H1 (cell line): ENCODE measurements at regions not wholly inside any gene's neighbourhood (a gene's known extent, or its start where the extent isn't known, plus 50 kb on each side); places are given as distances from the start of the nearest gene placed in this dataset.

Experiments used
- CTCF ChIA-PET: fragments of 300-600 bp; sonication (Branson Sonifier 250); formaldehyde crosslinking; loops from one replicate; lab custom pipeline; 2021; ENCODE audit not compliant: partially characterized antibody; lab: Charles Lee
- POLR2A ChIA-PET: fragments of 300-600 bp; sonication (Branson Sonifier 250); formaldehyde crosslinking; loops from one replicate; lab custom pipeline; 2021; ENCODE audit warnings: inconsistent platforms; ENCODE audit not compliant: partially characterized antibody; lab: Charles Lee
- DNase-seq, 2 experiments: peaks; one replicate each; pipeline versions ENCODE4 v3.0.0 to v3.0.0-alpha.2; 2010 to 2022; ENCODE audit warnings: low spot score in 2 of 2, low read depth in 1 of 2, mixed read lengths in 1 of 2
- FAIRE-seq: peaks from 2 replicates; lab custom pipeline; 2011; peaks lifted over from hg19 to GRCh38; lab: Jason Lieb, UNC
- H2AFZ ChIP-seq: 2 replicates; pipeline ENCODE4 v1.8.1; 2012; ENCODE audit warnings: low read length, inconsistent platforms
- H2AK5ac ChIP-seq: 2 replicates; pipeline ENCODE4 v1.6.1; 2013; ENCODE audit warnings: low read depth, low read length
- H2BK120ac ChIP-seq: replicated peaks from 2 replicates; pipeline ENCODE3; 2013; ENCODE audit warnings: low read depth, low read length, inconsistent platforms
- H2BK12ac ChIP-seq: 2 replicates; pipeline ENCODE4 v1.6.1; 2013; ENCODE audit warnings: low read depth, low read length
- H2BK15ac ChIP-seq: 2 replicates; pipeline ENCODE4 v1.6.1; 2013; ENCODE audit warnings: low read length
- H2BK20ac ChIP-seq: 2 replicates; pipeline ENCODE4 v1.6.1; 2013; ENCODE audit warnings: low read length
- H2BK5ac ChIP-seq: 2 replicates; pipeline ENCODE4 v1.6.1; 2013; ENCODE audit warnings: low read depth, low read length
- H3K14ac ChIP-seq: 2 replicates; pipeline ENCODE4 v1.6.1; 2013; ENCODE audit warnings: inconsistent platforms; ENCODE audit not compliant: insufficient read length
- H3K18ac ChIP-seq: 2 replicates; pipeline ENCODE4 v1.6.1; 2013; ENCODE audit warnings: low read length; ENCODE audit errors: extremely low read depth
- H3K23ac ChIP-seq: 2 replicates; pipeline ENCODE4 v1.6.1; 2013; ENCODE audit warnings: inconsistent platforms; ENCODE audit not compliant: insufficient read length
- H3K23me2 ChIP-seq: 2 replicates; pipeline ENCODE4 v1.6.1; 2013; ENCODE audit warnings: low read depth, low read length
- H3K27ac ChIP-seq: 2 replicates; pipeline ENCODE4 v1.6.1; 2011; ENCODE audit warnings: low read depth, low read length, inconsistent platforms
- H3K27me3 ChIP-seq, 4 experiments: replicated peaks in 1 of 4; 1 replicate in 1 of 4; 2 replicates in 3 of 4; pipeline versions ENCODE4 v1.6.1 to v1.8.1; 2011 to 2013; ENCODE audit warnings: low read length in 3 of 4, mild to moderate bottlenecking in 3 of 4, inconsistent platforms in 2 of 4, mixed read lengths in 2 of 4, moderate library complexity in 1 of 4; ENCODE audit not compliant: control insufficient read depth in 3 of 4, insufficient read depth in 3 of 4; ENCODE audit errors: extremely low read depth in 1 of 4
- H3K36me3 ChIP-seq, 4 experiments: 2 replicates each; pipeline versions ENCODE4 v1.6.1 to v1.8.1; 2011 to 2013; ENCODE audit warnings: mild to moderate bottlenecking in 4 of 4, low read length in 3 of 4, moderate library complexity in 2 of 4, control low read depth in 1 of 4, inconsistent platforms in 1 of 4; ENCODE audit not compliant: insufficient read depth in 4 of 4, control insufficient read depth in 2 of 4
- H3K4ac ChIP-seq: replicated peaks from 2 replicates; pipeline ENCODE3; 2013; ENCODE audit warnings: low read length, low read depth, mixed read lengths, inconsistent platforms; ENCODE audit not compliant: insufficient read length
- H3K4me1 ChIP-seq, 4 experiments: replicated peaks in 1 of 4; 1 replicate in 1 of 4; 2 replicates in 3 of 4; pipeline versions ENCODE4 v1.6.1 to v1.8.1; 2011 to 2013; ENCODE audit warnings: low read length in 3 of 4, inconsistent platforms in 2 of 4, mixed read lengths in 1 of 4; ENCODE audit not compliant: insufficient read depth in 4 of 4, control insufficient read depth in 3 of 4
- H3K4me2 ChIP-seq, 2 experiments: 2 replicates each; pipeline versions ENCODE4 v1.6.1 to v1.8.1; 2011 to 2013; ENCODE audit warnings: low read depth in 2 of 2, low read length in 2 of 2, control low read depth in 1 of 2, inconsistent platforms in 1 of 2, mild to moderate bottlenecking in 1 of 2; ENCODE audit not compliant: insufficient read depth in 1 of 2
- H3K4me3 ChIP-seq, 4 experiments: fragments of 200-600, 300-600 bp in 1 of 4; sonication (generic), shearing (Covaris generic), sonication (Bioruptor Twin) in 1 of 4; 2 replicates each; pipeline versions ENCODE4 v1.5.1 to v1.8.1; 2011 to 2016; ENCODE audit warnings: low read length in 4 of 4, low read depth in 3 of 4, control low read depth in 2 of 4, inconsistent platforms in 2 of 4, mild to moderate bottlenecking in 2 of 4, mixed read lengths in 1 of 4, moderate library complexity in 1 of 4; ENCODE audit not compliant: insufficient read depth in 2 of 4; ENCODE audit errors: extremely low read depth in 1 of 4
- H3K56ac ChIP-seq: replicated peaks from 2 replicates; pipeline ENCODE3; 2013; ENCODE audit warnings: low read depth, mild to moderate bottlenecking, mixed read lengths, low read length, inconsistent platforms; ENCODE audit not compliant: insufficient read length
- H3K79me1 ChIP-seq: 2 replicates; pipeline ENCODE4 v1.6.1; 2013; ENCODE audit warnings: low read depth, low read length, control low read depth
- H3K79me2 ChIP-seq, 2 experiments: 2 replicates each; pipeline versions ENCODE4 v1.6.1 to v1.8.1; 2012 to 2013; ENCODE audit warnings: low read length in 2 of 2, mild to moderate bottlenecking in 2 of 2, inconsistent platforms in 1 of 2; ENCODE audit not compliant: insufficient read depth in 2 of 2, control insufficient read depth in 1 of 2
- H3K9ac ChIP-seq, 4 experiments: replicated peaks in 1 of 4; 1 replicate in 1 of 4; 2 replicates in 3 of 4; pipeline versions ENCODE4 v1.6.1 to v1.8.1; 2011 to 2013; ENCODE audit warnings: low read depth in 3 of 4, low read length in 3 of 4, control low read depth in 2 of 4, mild to moderate bottlenecking in 2 of 4, moderate library complexity in 2 of 4, inconsistent platforms in 1 of 4; ENCODE audit errors: extremely low read depth in 1 of 4
- H3K9me3 ChIP-seq, 2 experiments: 2 replicates each; pipeline versions ENCODE4 v1.6.1 to v1.8.1; 2012 to 2013; ENCODE audit warnings: mild to moderate bottlenecking in 2 of 2, moderate library complexity in 2 of 2, control low read depth in 1 of 2, inconsistent platforms in 1 of 2, low read depth in 1 of 2, low read length in 1 of 2, mixed read lengths in 1 of 2; ENCODE audit not compliant: insufficient read depth in 2 of 2
- H4K20me1 ChIP-seq, 2 experiments: replicated peaks in 1 of 2; 2 replicates each; pipeline versions ENCODE3 to v1.8.1; 2011 to 2013; ENCODE audit warnings: inconsistent platforms in 2 of 2, low read length in 2 of 2, mild to moderate bottlenecking in 1 of 2; ENCODE audit not compliant: insufficient read depth in 2 of 2, control insufficient read depth in 1 of 2
- H4K5ac ChIP-seq: 2 replicates; pipeline ENCODE4 v1.6.1; 2013; ENCODE audit warnings: low read length, low read depth, mixed read lengths, inconsistent platforms; ENCODE audit not compliant: insufficient read length
- H4K8ac ChIP-seq: 2 replicates; pipeline ENCODE4 v1.8.0; 2013; ENCODE audit warnings: mild to moderate bottlenecking, moderate library complexity, low read length, inconsistent platforms; ENCODE audit not compliant: insufficient read depth; ENCODE audit errors: extremely low read depth
- H4K91ac ChIP-seq: replicated peaks from 2 replicates; pipeline ENCODE3; 2013; ENCODE audit warnings: low read length, mixed read lengths, inconsistent platforms; ENCODE audit not compliant: insufficient read length
- ASH2L ChIP-seq: fragments of 200-600, 300-600 bp; sonication (generic); IDR thresholded peaks from one replicate; pipeline ENCODE4 v1.7.1; 2017; ENCODE audit warnings: low read length
- CBX5 ChIP-seq: fragments of 300-800, 300-1000 bp; sonication (generic); IDR thresholded peaks from 2 replicates; pipeline ENCODE4 v1.7.1; 2016; ENCODE audit warnings: antibody characterized with exemption, low read length, low read depth
- CREB1 ChIP-seq: IDR thresholded peaks from 2 replicates; pipeline ENCODE4 v1.6.1; 2012; ENCODE audit warnings: inconsistent platforms
- EZH2 ChIP-seq: fragments of 200-600 bp; sonication (generic); IDR thresholded peaks from 2 replicates; pipeline ENCODE4 v1.7.1; 2012; ENCODE audit warnings: low read depth, mild to moderate bottlenecking, moderate library complexity, low read length, inconsistent platforms; ENCODE audit not compliant: severe bottlenecking
- NANOG ChIP-seq: IDR thresholded peaks from 2 replicates; pipeline ENCODE4 v1.6.1; 2011; ENCODE audit warnings: low read length, low read depth, mild to moderate bottlenecking, inconsistent platforms; ENCODE audit not compliant: insufficient read depth, poor library complexity, severe bottlenecking
- PHF8 ChIP-seq: fragments of 200-600 bp; sonication (generic); conservative IDR thresholded peaks from 2 replicates; pipeline ENCODE4 v1.7.1; 2012; ENCODE audit warnings: low read depth, mild to moderate bottlenecking, inconsistent platforms, low read length, moderate library complexity
- RNF2 ChIP-seq: fragments of 200-900, 300-1000 bp; sonication (generic); IDR thresholded peaks from 2 replicates; pipeline ENCODE4 v1.7.1; 2016; ENCODE audit warnings: borderline replicate concordance, low read depth, mild to moderate bottlenecking, antibody characterized with exemption, low read length; ENCODE audit not compliant: poor library complexity, severe bottlenecking; ENCODE audit errors: missing control alignments
- SAP30 ChIP-seq: fragments of 300-600 bp; sonication (generic); IDR thresholded peaks from 2 replicates; pipeline ENCODE4 v1.7.1; 2012; ENCODE audit warnings: low read length, moderate library complexity, mild to moderate bottlenecking, inconsistent platforms; ENCODE audit not compliant: insufficient read depth, insufficient replicate concordance
- SIX5 ChIP-seq: IDR thresholded peaks from 2 replicates; pipeline ENCODE4 v1.6.1; 2011; ENCODE audit warnings: mild to moderate bottlenecking, low read depth, low read length
- TAF7 ChIP-seq: optimal IDR thresholded peaks from 2 replicates; pipeline ENCODE3; 2011; ENCODE audit warnings: low read depth, mild to moderate bottlenecking, inconsistent platforms, low read length, moderate library complexity, borderline replicate concordance
- TCF12 ChIP-seq: IDR thresholded peaks from 2 replicates; pipeline ENCODE4 v1.6.1; 2011; ENCODE audit warnings: low read depth, mild to moderate bottlenecking, low read length
- YY1 ChIP-seq: IDR thresholded peaks from 2 replicates; pipeline ENCODE4 v1.6.1; 2011; ENCODE audit warnings: low read depth, mild to moderate bottlenecking, low read length
- WGBS, 2 experiments: shearing (Covaris generic) in 1 of 2; methylation state at CpG; one replicate each; pipeline versions ENCODE4 v1.1.6 to v1.1.7; 2013 to 2015; ENCODE audit warnings: low lambda C conversion rate in 2 of 2, mixed read lengths in 2 of 2, inconsistent platforms in 1 of 2, low coverage in 1 of 2, missing lambda C conversion rate in 1 of 2; ENCODE audit not compliant: insufficient replicate concordance in 2 of 2, insufficient coverage in 1 of 2, insufficient read length in 1 of 2; ENCODE audit errors: extremely low coverage in 1 of 2, missing lambda C conversion rate in 1 of 2; 5-methylcytosine and 5-hydroxymethylcytosine counted together

DNA sequence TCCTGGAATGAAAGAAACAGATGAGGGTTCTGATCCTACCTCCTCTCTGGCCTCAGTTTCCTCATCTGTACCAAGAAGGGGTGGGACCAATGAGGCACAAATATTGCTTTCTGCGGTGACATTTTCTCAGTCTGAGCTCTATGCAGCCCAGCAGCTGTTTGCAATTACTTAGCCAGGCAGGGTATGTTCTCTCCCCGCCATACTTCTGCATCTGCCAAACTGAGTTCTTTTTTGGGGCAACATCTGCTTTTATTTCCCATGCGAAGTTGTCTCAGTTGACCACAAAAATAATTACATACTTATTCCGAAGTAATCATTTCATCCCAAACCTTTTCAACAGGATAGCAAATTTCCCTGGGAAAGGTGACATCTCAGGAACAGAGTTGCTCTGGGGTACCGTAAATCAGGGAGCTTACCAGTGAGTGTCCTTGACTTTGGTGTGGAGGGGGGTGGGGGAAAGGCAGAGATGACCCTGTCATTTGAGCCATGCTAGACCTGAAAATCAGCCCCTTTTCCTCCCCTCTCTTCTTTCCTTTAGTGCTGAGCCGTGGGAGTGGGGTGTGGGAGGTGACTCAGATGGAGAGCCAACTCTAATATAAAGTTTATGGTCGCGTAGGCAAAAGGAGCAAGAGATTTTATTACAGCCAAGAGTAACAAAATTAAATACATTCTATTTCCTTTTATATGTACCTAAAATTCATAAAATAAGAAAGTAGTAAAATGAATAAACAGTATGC lies 165.7 kb upstream of the KL start:
- Histone ChIP-seq H3K18ac (no peak overlapping the region), H3K4me3 (no peak overlapping the region), H2BK12ac (no peak overlapping the region), H3K79me1 (no peaks in the 10 kb centered on the region), H2AK5ac (no peak overlapping the region), H2BK120ac (no peak overlapping the region), H3K23ac (no peak overlapping the region), H4K5ac (no peak overlapping the region), H3K36me3 (no peaks in the 10 kb centered on the region), H3K9me3 (no peaks in the 10 kb centered on the region), H3K4me2 (no peak overlapping the region), H3K56ac (no peak overlapping the region), H4K8ac (no peak overlapping the region), H2AFZ (no peak overlapping the region), H3K14ac (no peak overlapping the region), H3K4me1 (peaks cover 5 to 14% (median 8%) of the 10 kb centered on the region in 4 experiments; a peak in 5 of 7 replicates), H2BK15ac (no peak overlapping the region), H3K27me3 (no peaks in the 10 kb centered on the region), H4K91ac (no peak overlapping the region), H2BK5ac (no peak overlapping the region), H3K79me2 (no peaks in the 10 kb centered on the region), H2BK20ac (no peak overlapping the region), H3K23me2 (peaks cover 1% of the 10 kb centered on the region; the same call in 1 of the 2 replicates), H3K4ac (no peak overlapping the region), H4K20me1 (no peaks in the 10 kb centered on the region), H3K27ac (no peak overlapping the region), H3K9ac (no peak overlapping the region)
- FAIRE-seq (no peak), DNase-seq (peak in 1 of 2 experiments; percentile 19)
- CTCF ChIA-PET, result interaction anchor here (0.9 to 1.3 kb wide), 3 partner anchors 9 to 11 kb away, joined by 3 read pairs; no protein-coding TSS in a partner anchor
- WGBS, 2 experiments, result 92% methylated on average over 8 of the region's 8 CpGs; no CpG with 5 or more reads in 1 of the 2 experiments
- POLR2A ChIA-PET, result interaction anchor here (1.0 kb wide), 1 partner anchor 261 kb away, joined by 4 read pairs; no protein-coding TSS in a partner anchor
- TF ChIP-seq SIX5 (no peak), CREB1 (no peak), TAF7 (no peak), NANOG (no peak), PHF8 (no peak), RNF2 (no peak), SAP30 (no peak), EZH2 (no peak), ASH2L (no peak), TCF12 (no peak), YY1 (no peak), CBX5 (no peak)
